Gastroesophageal sphincter (tissue), 3 donors: ENCODE measurements at regions not wholly inside any gene's neighbourhood (a gene's known extent, or its start where the extent isn't known, plus 50 kb on each side); places are given as distances from the start of the nearest gene placed in this dataset.

Experiments
- CTCF ChIP-seq, 4 experiments: fragments of 200-600 bp in 2 of 4; fragments of 450-650 bp in 2 of 4; sonication (generic) in 1 of 4; IDR thresholded peaks; one replicate each; pipeline ENCODE4 v1.5.1; 2017 to 2019; ENCODE audit warnings: antibody characterized with exemption in 4 of 4, mild to moderate bottlenecking in 2 of 4, moderate library complexity in 2 of 4
- POLR2A ChIP-seq, 2 donors: fragments of 450-650 bp; IDR thresholded peaks; one replicate each; pipeline ENCODE4 v1.6.1; 2017; ENCODE audit warnings: antibody characterized with exemption in 2 of 2, mild to moderate bottlenecking in 2 of 2, moderate library complexity in 1 of 2

- TF ChIP-seq CTCF (IDR thresholded peaks at IDR 0.05): no peak
- no peak for TF ChIP-seq POLR2A (IDR thresholded peaks at IDR 0.05)
Observed at GRCh38 chrX:8914681-8915080, 113.5 kb upstream of the FAM9A start.
